ENCODE measurements at regions not wholly inside any gene's neighbourhood (a gene's known extent, or its start where the extent isn't known, plus 50 kb on each side); places are given as distances from the start of the nearest gene placed in this dataset.

- TF ChIP-seq PBX3 (IDR thresholded peaks at IDR 0.05) (no peak), MAX (IDR thresholded peaks at IDR 0.05) (no peak), JUN (IDR thresholded peaks at IDR 0.05) (no peak), ZSCAN20 (CRISPR knock-in tag; IDR thresholded peaks at IDR 0.05) (no peak), RAD21 (conservative IDR thresholded peaks at IDR 0.05 in 1 of 2, IDR thresholded peaks at IDR 0.05 in 1 of 2) (no peak), HOXA7 (CRISPR knock-in tag; IDR thresholded peaks at IDR 0.05) (no peak), MAZ (IDR thresholded peaks at IDR 0.05; ENCODE audit: borderline replicate concordance, low read depth, low read length) (no peak), HEYL (CRISPR knock-in tag; IDR thresholded peaks at IDR 0.05) (no peak), REST (IDR thresholded peaks at IDR 0.05) (no peak), CEBPB (IDR thresholded peaks at IDR 0.05) (no peak)
Measured at GRCh38 chr3:90010341-90010740, 902.9 kb downstream of the EPHA3 start (continued).

- H3K4me1 ChIP-seq: no peaks in the 10 kb centered on the region
- no peak for DNase-seq (ENCODE audit: low read depth in 1 of 2, low spot score in 1 of 2)
- no peaks in the 10 kb centered on the region for H3K9me3 ChIP-seq
- POLR2A ChIA-PET: no interaction called here
- TF ChIP-seq HMGXB4 (CRISPR knock-in tag; IDR thresholded peaks at IDR 0.05; ENCODE audit: borderline replicate concordance) (no peak), ESRRA (IDR thresholded peaks at IDR 0.05; ENCODE audit: borderline replicate concordance, low read length) (no peak), RFX5 (IDR thresholded peaks at IDR 0.05) (no peak), CBX2 (IDR thresholded peaks at IDR 0.05; ENCODE audit: borderline replicate concordance, low read depth) (no peak), EP300 (IDR thresholded peaks at IDR 0.05) (no peak), NR3C1 (IDR thresholded peaks at IDR 0.05) (no peak), CTCF (IDR thresholded peaks at IDR 0.05) (no peak), USF2 (IDR thresholded peaks at IDR 0.05) (no peak), POLR2A (IDR thresholded peaks at IDR 0.05; ENCODE audit: low read length) (no peak), BHLHE40 (IDR thresholded peaks at IDR 0.05; ENCODE audit: low read depth, low read length) (no peak), EHF (CRISPR knock-in tag; IDR thresholded peaks at IDR 0.05) (no peak), MAZ (IDR thresholded peaks at IDR 0.05; ENCODE audit: borderline replicate concordance, low read depth, low read length) (no peak), SREBF2 (IDR thresholded peaks at IDR 0.05) (no peak), CHD2 (IDR thresholded peaks at IDR 0.05; ENCODE audit: low read length, partially characterized antibody) (no peak), HES2 (IDR thresholded peaks at IDR 0.05) (no peak), BCL3 (IDR thresholded peaks at IDR 0.05) (no peak), PHF8 (IDR thresholded peaks at IDR 0.05; ENCODE audit: borderline replicate concordance, low read depth) (no peak), FOSB (CRISPR knock-in tag; IDR thresholded peaks at IDR 0.05) (no peak)
- H3K27ac ChIP-seq: no peak overlapping the region
- CTCF ChIA-PET: interaction anchor here (1.1 kb wide), 2 partner anchors 20 to 43 kb away, joined by 3 read pairs; no protein-coding TSS in a partner anchor
- WGBS (ENCODE audit: missing lambda C conversion rate): 2% methylated on average over 5 of the region's 5 CpGs
- no peak overlapping the region for H3K4me3 ChIP-seq
- no peak for FAIRE-seq
- ATAC-seq: no peak
- H3K4me2 ChIP-seq: no peak overlapping the region
Measured at GRCh38 chr3:90011131-90011530, 903.7 kb downstream of the EPHA3 start.
